Fibroblast of lung (primary cell): ENCODE measurements at regions not wholly inside any gene's neighbourhood (a gene's known extent, or its start where the extent isn't known, plus 50 kb on each side); places are given as distances from the start of the nearest gene placed in this dataset.

Source experiments
- DNase-seq, 2 donors: peaks; one replicate each; pipeline versions ENCODE4 v3.0.0 to v3.0.0-alpha.2; 2010; ENCODE audit warnings: low read depth in 2 of 2
- H2AFZ ChIP-seq: 2 replicates; pipeline ENCODE4 v1.5.1; 2012; ENCODE audit warnings: low read length, control low read depth, inconsistent platforms
- H3K27ac ChIP-seq: 2 replicates; pipeline ENCODE4 v1.5.1; 2011; ENCODE audit warnings: low read length, control low read depth; ENCODE audit not compliant: insufficient read depth
- H3K27me3 ChIP-seq: 2 replicates; pipeline ENCODE4 v1.5.1; 2011; ENCODE audit warnings: mild to moderate bottlenecking, low read length; ENCODE audit not compliant: control insufficient read depth, insufficient read depth
- H3K36me3 ChIP-seq: 2 replicates; pipeline ENCODE4 v1.5.1; 2011; ENCODE audit warnings: low read length; ENCODE audit not compliant: control insufficient read depth, insufficient read depth
- H3K4me1 ChIP-seq: 2 replicates; pipeline ENCODE4 v1.5.1; 2011; ENCODE audit warnings: low read length; ENCODE audit not compliant: control insufficient read depth, insufficient read depth; ENCODE audit errors: extremely low read depth
- H3K4me2 ChIP-seq: 2 replicates; pipeline ENCODE4 v1.5.1; 2011; ENCODE audit warnings: low read length, control low read depth; ENCODE audit not compliant: insufficient read depth; ENCODE audit errors: extremely low read depth
- H3K4me3 ChIP-seq, 4 experiments: fragments of 200-600 bp in 1 of 4; sonication (generic) in 1 of 4; replicated peaks in 1 of 4; 2 replicates each; pipeline ENCODE4 v1.5.1; 2011 to 2016; ENCODE audit warnings: low read length in 4 of 4, low read depth in 3 of 4, mild to moderate bottlenecking in 3 of 4, control low read depth in 2 of 4, inconsistent platforms in 1 of 4, mixed read lengths in 1 of 4; ENCODE audit not compliant: insufficient read depth in 1 of 4; ENCODE audit errors: control extremely low read depth in 1 of 4
- H3K79me2 ChIP-seq: 2 replicates; pipeline ENCODE4 v1.5.1; 2012; ENCODE audit warnings: mild to moderate bottlenecking, low read length, inconsistent platforms; ENCODE audit not compliant: control insufficient read depth, insufficient read depth
- H3K9ac ChIP-seq: 2 replicates; pipeline ENCODE4 v1.5.1; 2011; ENCODE audit warnings: mild to moderate bottlenecking, low read length, control low read depth; ENCODE audit not compliant: insufficient read depth
- H3K9me3 ChIP-seq: 2 replicates; pipeline ENCODE4 v1.5.1; 2012; ENCODE audit warnings: low read depth, low read length; ENCODE audit not compliant: control insufficient read depth, insufficient read depth
- H4K20me1 ChIP-seq: 2 replicates; pipeline ENCODE4 v1.5.1; 2011; ENCODE audit warnings: low read length; ENCODE audit not compliant: control insufficient read depth, insufficient read depth; ENCODE audit errors: extremely low read depth
- EZH2 ChIP-seq: IDR thresholded peaks from 2 replicates; pipeline ENCODE4 v1.5.1; 2012; ENCODE audit warnings: low read length, control low read depth, mild to moderate bottlenecking; ENCODE audit errors: missing control alignments
- TF ChIP-seq, protein P1 (sequence below), 2 donors: IDR thresholded peaks in 1 of 2; conservative IDR thresholded peaks in 1 of 2; 1 replicate in 1 of 2; 2 replicates in 1 of 2; pipeline ENCODE4 v1.5.1; 2011 to 2012; ENCODE audit warnings: low read length in 2 of 2, control low read depth in 1 of 2, inconsistent platforms in 1 of 2, low read depth in 1 of 2, mild to moderate bottlenecking in 1 of 2

- H3K4me1 ChIP-seq, result no peaks in the 10 kb centered on the region
- H3K36me3 ChIP-seq, result no peaks in the 10 kb centered on the region
- no peak overlapping the region for H3K4me2 ChIP-seq
- no peak overlapping the region for H2AFZ ChIP-seq
- H3K79me2 ChIP-seq, result no peaks in the 10 kb centered on the region
- H4K20me1 ChIP-seq, result no peaks in the 10 kb centered on the region
- H3K27me3 ChIP-seq, result no peaks in the 10 kb centered on the region
- H3K4me3 ChIP-seq, result no peak overlapping the region
- no peak overlapping the region for H3K9ac ChIP-seq
- no peaks in the 10 kb centered on the region for H3K9me3 ChIP-seq
- TF ChIP-seq, protein P1, sequence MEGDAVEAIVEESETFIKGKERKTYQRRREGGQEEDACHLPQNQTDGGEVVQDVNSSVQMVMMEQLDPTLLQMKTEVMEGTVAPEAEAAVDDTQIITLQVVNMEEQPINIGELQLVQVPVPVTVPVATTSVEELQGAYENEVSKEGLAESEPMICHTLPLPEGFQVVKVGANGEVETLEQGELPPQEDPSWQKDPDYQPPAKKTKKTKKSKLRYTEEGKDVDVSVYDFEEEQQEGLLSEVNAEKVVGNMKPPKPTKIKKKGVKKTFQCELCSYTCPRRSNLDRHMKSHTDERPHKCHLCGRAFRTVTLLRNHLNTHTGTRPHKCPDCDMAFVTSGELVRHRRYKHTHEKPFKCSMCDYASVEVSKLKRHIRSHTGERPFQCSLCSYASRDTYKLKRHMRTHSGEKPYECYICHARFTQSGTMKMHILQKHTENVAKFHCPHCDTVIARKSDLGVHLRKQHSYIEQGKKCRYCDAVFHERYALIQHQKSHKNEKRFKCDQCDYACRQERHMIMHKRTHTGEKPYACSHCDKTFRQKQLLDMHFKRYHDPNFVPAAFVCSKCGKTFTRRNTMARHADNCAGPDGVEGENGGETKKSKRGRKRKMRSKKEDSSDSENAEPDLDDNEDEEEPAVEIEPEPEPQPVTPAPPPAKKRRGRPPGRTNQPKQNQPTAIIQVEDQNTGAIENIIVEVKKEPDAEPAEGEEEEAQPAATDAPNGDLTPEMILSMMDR (conservative IDR thresholded peaks at IDR 0.05 in 1 of 2, IDR thresholded peaks at IDR 0.05 in 1 of 2; ENCODE audit: low read depth in 1 of 2, low read length in 2 of 2), result no peak
- TF ChIP-seq EZH2, result no peak
- no peak overlapping the region for H3K27ac ChIP-seq
- peak in 1 of 2 donors; percentile 30 for DNase-seq
Observed at GRCh38 chr1:90313778-90314177, 318.9 kb downstream of the ZNF326 start.

DNA sequence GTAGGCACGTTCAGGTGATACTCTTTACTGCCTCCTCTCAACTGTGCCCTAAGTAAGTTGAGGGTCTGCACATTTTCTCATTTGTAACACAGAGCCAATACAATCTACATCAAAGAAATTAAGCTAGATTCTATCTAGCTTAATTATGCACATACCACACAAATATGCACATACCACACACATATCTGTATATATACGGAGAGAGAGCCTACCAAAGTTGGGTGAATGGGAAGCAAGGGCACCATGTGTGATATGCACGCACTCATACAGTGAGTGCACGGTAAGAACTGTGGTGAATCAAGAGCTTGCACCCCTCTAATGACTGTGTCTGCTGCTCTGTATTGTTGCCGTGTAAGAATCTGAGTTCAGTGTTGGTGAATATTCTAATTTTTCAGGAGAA, 314.9 kb downstream of the ZNF326 start:
- Histone ChIP-seq H3K4me1 (no peaks in the 10 kb centered on the region), H3K36me3 (no peaks in the 10 kb centered on the region), H2AFZ (no peak overlapping the region), H3K9me3 (no peaks in the 10 kb centered on the region), H3K4me3 (no peak overlapping the region), H3K79me2 (no peaks in the 10 kb centered on the region), H3K27ac (no peak overlapping the region), H3K27me3 (no peaks in the 10 kb centered on the region), H4K20me1 (no peaks in the 10 kb centered on the region), H3K4me2 (no peak overlapping the region), H3K9ac (no peak overlapping the region)
- no peak for DNase-seq
- TF ChIP-seq, protein P1 (conservative IDR thresholded peaks at IDR 0.05 in 1 of 2, IDR thresholded peaks at IDR 0.05 in 1 of 2; ENCODE audit: low read depth in 1 of 2, low read length in 2 of 2), result no peak
- no peak for TF ChIP-seq EZH2

DNA sequence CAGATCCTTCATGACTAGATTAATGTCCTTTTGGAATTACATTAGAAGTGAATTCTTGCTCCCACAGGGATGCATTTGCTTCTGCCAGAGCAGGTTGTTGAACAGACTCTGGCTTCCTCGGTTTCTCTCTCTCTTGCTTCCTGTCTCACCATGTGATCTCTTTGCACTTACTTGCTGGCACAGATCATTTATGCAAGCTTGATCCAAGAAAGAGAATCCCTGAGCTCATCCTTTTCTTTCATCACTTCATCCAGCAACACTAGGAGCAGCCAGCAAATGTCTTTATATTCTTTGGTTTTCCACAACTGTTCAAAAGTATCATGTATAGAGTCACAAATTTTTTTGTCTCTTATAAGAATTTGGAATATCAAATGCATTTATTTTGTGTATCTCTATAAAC, 313.5 kb downstream of the ZNF326 start:
- Histone ChIP-seq H2AFZ (no peak overlapping the region), H3K9ac (no peak overlapping the region), H4K20me1 (no peaks in the 10 kb centered on the region), H3K9me3 (no peaks in the 10 kb centered on the region), H3K79me2 (no peaks in the 10 kb centered on the region), H3K27me3 (no peaks in the 10 kb centered on the region), H3K4me3 (no peak overlapping the region), H3K4me2 (no peak overlapping the region), H3K36me3 (no peaks in the 10 kb centered on the region), H3K27ac (no peak overlapping the region), H3K4me1 (no peaks in the 10 kb centered on the region)
- TF ChIP-seq, protein P1 (conservative IDR thresholded peaks at IDR 0.05 in 1 of 2, IDR thresholded peaks at IDR 0.05 in 1 of 2; ENCODE audit: low read depth in 1 of 2, low read length in 2 of 2), result no peak
- TF ChIP-seq EZH2, result no peak
- DNase-seq, result no peak
